Effector CD8-positive, alpha-beta T cell (primary cell): ENCODE measurements at regions not wholly inside any gene's neighbourhood (a gene's known extent, or its start where the extent isn't known, plus 50 kb on each side); places are given as distances from the start of the nearest gene placed in this dataset.

Source experiments
- DNase-seq: peaks from one replicate; lab custom pipeline; 2025; lab: John Stamatoyannopoulos, UW

- DNase-seq = no peak
Observed at GRCh38 chr2:239673641-239674040, 272.8 kb upstream of the HDAC4 start.

- DNase-seq = no peak
Observed at GRCh38 chr2:239671916-239672849, 271.4 kb upstream of the HDAC4 start.

- DNase-seq = no peak
Observed at GRCh38 chr2:239671471-239671870, 270.7 kb upstream of the HDAC4 start.

GRCh38 chr2:239670463-239671120 is 269.8 kb upstream of the HDAC4 start:
- no peak for DNase-seq

- no peak for DNase-seq
Observed at GRCh38 chr2:239669899-239670460, 269.2 kb upstream of the HDAC4 start.

GRCh38 chr2:239669181-239669898 is 268.5 kb upstream of the HDAC4 start:
- DNase-seq = no peak

GRCh38 chr2:239668651-239669050 is 267.8 kb upstream of the HDAC4 start:
- DNase-seq = no peak

- DNase-seq = no peak
Observed at GRCh38 chr2:239668042-239668441, 267.2 kb upstream of the HDAC4 start.

GRCh38 chr2:239667431-239667985 is 266.7 kb upstream of the HDAC4 start:
- no peak for DNase-seq

- DNase-seq = no peak
Observed at GRCh38 chr2:239666855-239667376, 266.1 kb upstream of the HDAC4 start.

- no peak for DNase-seq
Observed at GRCh38 chr2:239666053-239666854, 265.4 kb upstream of the HDAC4 start.

- no peak for DNase-seq
Observed at GRCh38 chr2:239664216-239664810, 263.5 kb upstream of the HDAC4 start.

- DNase-seq = no peak
Observed at GRCh38 chr2:239663364-239663924, 262.6 kb upstream of the HDAC4 start.

GRCh38 chr2:239662413-239663120 is 261.7 kb upstream of the HDAC4 start:
- DNase-seq = no peak

GRCh38 chr2:239661334-239662312 is 260.8 kb upstream of the HDAC4 start:
- DNase-seq = no peak

GRCh38 chr2:239660390-239661230 is 259.8 kb upstream of the HDAC4 start:
- DNase-seq = no peak

- no peak for DNase-seq
Observed at GRCh38 chr2:239657992-239658391, 257.2 kb upstream of the HDAC4 start.
